GM12878 (cell line): ENCODE measurements at regions not wholly inside any gene's neighbourhood (a gene's known extent, or its start where the extent isn't known, plus 50 kb on each side); places are given as distances from the start of the nearest gene placed in this dataset.

Experiments used
- ATAC-seq: fragments of 200-7000 bp; cut with Tn5 transposase; 3 replicates; pipeline ENCODE4 v1.9.1; 2020; ENCODE audit warnings: mild to moderate bottlenecking, moderate library complexity
- BruUV-seq: library from RNA; stranded (reverse); fragments of 400-500 nt; replicated peaks from 2 replicates; lab custom pipeline; 2021; lab: Mats Ljungman, UMichigan
- CTCF ChIA-PET: fragments of 300-600 bp; sonication (Branson Sonifier 250); formaldehyde crosslinking; extraction: SDS; loops from one replicate; lab custom pipeline; 2021; ENCODE audit warnings: inconsistent platforms; lab: Yijun Ruan, JAX
- POLR2A ChIA-PET: fragments of 350-600 bp; formaldehyde crosslinking; extraction: SDS; loops from one replicate; lab custom pipeline; 2021; ENCODE audit warnings: inconsistent platforms; lab: Charles Lee
- RAD21 ChIA-PET: fragments of 300-600 bp; sonication (Branson Sonifier 250); formaldehyde crosslinking; loops from one replicate; lab custom pipeline; 2023; ENCODE audit warnings: antibody characterized with exemption; ENCODE audit not compliant: unreplicated experiment; lab: Charles Lee
- SMC1A ChIA-PET: fragments of 300-600 bp; sonication (Branson Sonifier 250); formaldehyde crosslinking; loops from one replicate; lab custom pipeline; 2023; ENCODE audit not compliant: unreplicated experiment, uncharacterized antibody; lab: Charles Lee
- DNase-seq: peaks from one replicate; pipeline ENCODE4 v3.0.0-alpha.2; 2011; ENCODE audit warnings: low read depth, low spot score
- FAIRE-seq: peaks from 3 replicates; lab custom pipeline; 2011; peaks lifted over from hg19 to GRCh38; lab: Jason Lieb, UNC
- H2AFZ ChIP-seq: 2 replicates; pipeline ENCODE4 v1.6.0; 2011; ENCODE audit warnings: low read depth, low read length, control low read depth; ENCODE audit not compliant: control insufficient read depth
- H3K27ac ChIP-seq: 2 replicates; pipeline ENCODE4 v1.5.1; 2011; ENCODE audit warnings: control low read depth; ENCODE audit not compliant: control insufficient read depth, insufficient read depth
- H3K27me3 ChIP-seq, 2 experiments: replicated peaks in 1 of 2; 2 replicates each; pipeline versions ENCODE4 v1.6.0 to v1.6.1; 2011; ENCODE audit warnings: low read length in 1 of 2; ENCODE audit not compliant: control insufficient read depth in 2 of 2, insufficient read depth in 2 of 2
- H3K36me3 ChIP-seq, 2 experiments: 2 replicates each; pipeline ENCODE4 v1.5.1; 2011; ENCODE audit warnings: low read length in 1 of 2; ENCODE audit not compliant: control insufficient read depth in 2 of 2, insufficient read depth in 2 of 2
- H3K4me1 ChIP-seq: 2 replicates; pipeline ENCODE4 v1.6.1; 2011; ENCODE audit warnings: mild to moderate bottlenecking, low read length, moderate library complexity, mixed read lengths; ENCODE audit not compliant: control insufficient read depth, insufficient read depth
- H3K4me2 ChIP-seq: 2 replicates; pipeline ENCODE4 v1.6.0; 2011; ENCODE audit warnings: control low read depth; ENCODE audit not compliant: control insufficient read depth, insufficient read depth
- H3K4me3 ChIP-seq: fragments of 200-600 bp; sonication (generic); 2 replicates; pipeline ENCODE4 v1.5.1; 2016
- H3K79me2 ChIP-seq: 2 replicates; pipeline ENCODE4 v1.6.0; 2011; ENCODE audit warnings: low read length; ENCODE audit not compliant: control insufficient read depth, insufficient read depth
- H3K9ac ChIP-seq: 2 replicates; pipeline ENCODE4 v1.8.0; 2011; ENCODE audit warnings: low read length, control low read depth, mixed read lengths; ENCODE audit not compliant: control insufficient read depth, insufficient read depth
- H3K9me3 ChIP-seq: replicated peaks from 3 replicates; pipeline ENCODE4 v1.5.1; 2011; ENCODE audit warnings: mild to moderate bottlenecking, low read length; ENCODE audit not compliant: control insufficient read depth, insufficient read depth
- H4K20me1 ChIP-seq: 2 replicates; pipeline ENCODE4 v1.6.0; 2011; ENCODE audit not compliant: control insufficient read depth, insufficient read depth
- CBX3 ChIP-seq: fragments of 200-600 bp; sonication (generic); IDR thresholded peaks from 2 replicates; pipeline ENCODE4 v1.6.1; 2016; ENCODE audit warnings: low read depth, borderline replicate concordance
- CEBPZ ChIP-seq: fragments of 150-350 bp; IDR thresholded peaks from 2 replicates; pipeline ENCODE4 v1.6.1; 2016; ENCODE audit warnings: low read depth, low read length
- KDM1A ChIP-seq: fragments of 200-600 bp; sonication (generic); IDR thresholded peaks from 2 replicates; pipeline ENCODE4 v1.6.1; 2016; ENCODE audit warnings: borderline replicate concordance
- LARP7 ChIP-seq: fragments of 450-650 bp; IDR thresholded peaks from 2 replicates; pipeline ENCODE4 v1.6.1; 2017; ENCODE audit warnings: mild to moderate bottlenecking
- MXI1 ChIP-seq: fragments of 150-350 bp; IDR thresholded peaks from 2 replicates; pipeline ENCODE4 v1.6.1; 2011; ENCODE audit warnings: low read depth, mild to moderate bottlenecking, inconsistent platforms, low read length, improper control_type of control experiment
- NRF1 ChIP-seq: conservative IDR thresholded peaks from 2 replicates; pipeline ENCODE4 v1.6.1; 2011; ENCODE audit warnings: mild to moderate bottlenecking, low read depth, low read length, improper control_type of control experiment
- SMAD5 ChIP-seq: IDR thresholded peaks from 2 replicates; pipeline ENCODE4 v1.6.1; 2016; ENCODE audit warnings: antibody characterized with exemption, low read depth
- SREBF2 ChIP-seq: IDR thresholded peaks from 2 replicates; pipeline ENCODE4 v1.6.1; 2012; ENCODE audit warnings: mild to moderate bottlenecking, low read length
- YBX1 ChIP-seq: fragments of 450-650 bp; IDR thresholded peaks from 2 replicates; pipeline ENCODE4 v1.6.1; 2016; ENCODE audit warnings: antibody characterized with exemption
- ZNF217 ChIP-seq: fragments of 450-650 bp; IDR thresholded peaks from 2 replicates; pipeline ENCODE4 v1.6.1; 2017; ENCODE audit warnings: antibody characterized with exemption, mild to moderate bottlenecking
- WGBS: methylation state at CpG from one replicate; pipeline ENCODE4 v1.1.6; 2016; ENCODE audit warnings: low lambda C conversion rate; ENCODE audit not compliant: insufficient replicate concordance, insufficient coverage; ENCODE audit errors: missing lambda C conversion rate; 5-methylcytosine and 5-hydroxymethylcytosine counted together
- in situ Hi-C: fragments of 300-500 bp; cut with MboI; formaldehyde crosslinking; loops from 9 replicates; pipeline ENCODE4 v1.14.3; 2018; ENCODE audit warnings: mixed read lengths
- intact Hi-C: fragments of 100-400 bp; cut with micrococcal nuclease; formaldehyde crosslinking; loops from one replicate; pipeline ENCODE4 v1.14.2; 2022; ENCODE audit not compliant: unreplicated experiment
- TF ChIP-seq, protein P1 (sequence below): fragments of 450-650 bp; IDR thresholded peaks from 2 replicates; pipeline ENCODE4 v1.6.1; 2017; ENCODE audit warnings: low read depth, mild to moderate bottlenecking, moderate library complexity
- TF ChIP-seq, protein P2 (sequence below): IDR thresholded peaks from 2 replicates; pipeline ENCODE4 v1.6.1; 2012; ENCODE audit warnings: low read depth, low read length, improper control_type of control experiment

DNA sequence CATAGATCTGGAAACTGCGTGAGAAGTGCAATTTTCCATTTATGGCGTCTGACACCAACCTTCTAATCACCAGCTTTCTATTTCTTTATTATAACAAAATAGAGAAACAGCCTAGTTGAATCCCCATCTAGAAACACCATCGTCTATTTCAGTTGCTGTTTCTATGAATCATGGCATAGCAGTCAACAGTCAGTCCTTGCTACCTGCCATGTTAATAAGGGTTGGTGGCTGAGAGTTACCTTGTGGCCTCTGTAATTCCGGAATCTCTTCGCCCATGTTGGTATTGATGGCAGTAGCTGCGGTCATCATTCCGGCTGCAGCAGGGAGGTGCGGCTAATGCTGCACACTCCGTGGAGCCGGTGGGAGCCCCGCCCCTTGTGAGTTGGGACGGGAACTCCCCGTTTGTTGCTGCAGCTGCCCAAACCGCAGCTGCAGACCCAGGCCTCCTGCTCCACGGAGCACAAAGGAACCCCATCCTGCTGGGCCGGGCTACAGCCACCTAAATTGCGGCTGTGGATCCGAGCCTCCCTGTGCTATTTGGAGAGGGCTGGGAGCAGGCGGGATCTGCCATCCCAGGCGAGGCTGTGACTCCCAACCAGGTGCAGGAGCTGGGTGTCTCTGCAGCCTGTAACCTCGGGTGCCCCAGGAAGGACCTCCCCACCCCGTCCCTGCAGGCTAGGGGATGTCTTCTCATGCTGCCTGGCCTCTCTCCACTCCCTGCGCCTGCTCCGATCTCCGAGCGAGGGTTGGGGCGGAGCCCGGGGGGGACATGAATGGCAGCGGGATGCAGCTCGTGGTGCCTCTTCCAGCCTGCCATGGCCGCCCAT, 115.4 kb upstream of the STK26 start:
- ChIA-PET CTCF (no interaction called here), POLR2A (no interaction called here), RAD21 (no interaction called here), SMC1A (no interaction called here)
- no peaks in the 10 kb centered on the region; a peak in 2 of 4 replicates for H3K27me3 ChIP-seq
- no peaks in the 10 kb centered on the region for H3K4me1 ChIP-seq
- no peak overlapping the region for H3K9ac ChIP-seq
- no TSS peak for BruUV-seq
- FAIRE-seq: no peak
- H3K4me2 ChIP-seq: no peak overlapping the region
- H3K9me3 ChIP-seq: no peaks in the 10 kb centered on the region
- in situ Hi-C loops (no loop called here), intact Hi-C loops (no loop called here)
- no peak overlapping the region for H3K4me3 ChIP-seq
- H2AFZ ChIP-seq: no peak overlapping the region
- ATAC-seq: no peak
- H4K20me1 ChIP-seq: no peaks in the 10 kb centered on the region
- no peaks in the 10 kb centered on the region for H3K79me2 ChIP-seq
- TF ChIP-seq, protein P1, sequence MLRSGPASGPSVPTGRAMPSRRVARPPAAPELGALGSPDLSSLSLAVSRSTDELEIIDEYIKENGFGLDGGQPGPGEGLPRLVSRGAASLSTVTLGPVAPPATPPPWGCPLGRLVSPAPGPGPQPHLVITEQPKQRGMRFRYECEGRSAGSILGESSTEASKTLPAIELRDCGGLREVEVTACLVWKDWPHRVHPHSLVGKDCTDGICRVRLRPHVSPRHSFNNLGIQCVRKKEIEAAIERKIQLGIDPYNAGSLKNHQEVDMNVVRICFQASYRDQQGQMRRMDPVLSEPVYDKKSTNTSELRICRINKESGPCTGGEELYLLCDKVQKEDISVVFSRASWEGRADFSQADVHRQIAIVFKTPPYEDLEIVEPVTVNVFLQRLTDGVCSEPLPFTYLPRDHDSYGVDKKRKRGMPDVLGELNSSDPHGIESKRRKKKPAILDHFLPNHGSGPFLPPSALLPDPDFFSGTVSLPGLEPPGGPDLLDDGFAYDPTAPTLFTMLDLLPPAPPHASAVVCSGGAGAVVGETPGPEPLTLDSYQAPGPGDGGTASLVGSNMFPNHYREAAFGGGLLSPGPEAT: no peak
- TF ChIP-seq ZNF217: no peak
- TF ChIP-seq, protein P2, sequence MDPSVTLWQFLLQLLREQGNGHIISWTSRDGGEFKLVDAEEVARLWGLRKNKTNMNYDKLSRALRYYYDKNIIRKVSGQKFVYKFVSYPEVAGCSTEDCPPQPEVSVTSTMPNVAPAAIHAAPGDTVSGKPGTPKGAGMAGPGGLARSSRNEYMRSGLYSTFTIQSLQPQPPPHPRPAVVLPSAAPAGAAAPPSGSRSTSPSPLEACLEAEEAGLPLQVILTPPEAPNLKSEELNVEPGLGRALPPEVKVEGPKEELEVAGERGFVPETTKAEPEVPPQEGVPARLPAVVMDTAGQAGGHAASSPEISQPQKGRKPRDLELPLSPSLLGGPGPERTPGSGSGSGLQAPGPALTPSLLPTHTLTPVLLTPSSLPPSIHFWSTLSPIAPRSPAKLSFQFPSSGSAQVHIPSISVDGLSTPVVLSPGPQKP: no peak
- H3K27ac ChIP-seq: no peak overlapping the region
- H3K36me3 ChIP-seq: no peaks in the 10 kb centered on the region
- WGBS: 48% methylated on average over 31 of the region's 31 CpGs
- DNase-seq: no peak

DNA sequence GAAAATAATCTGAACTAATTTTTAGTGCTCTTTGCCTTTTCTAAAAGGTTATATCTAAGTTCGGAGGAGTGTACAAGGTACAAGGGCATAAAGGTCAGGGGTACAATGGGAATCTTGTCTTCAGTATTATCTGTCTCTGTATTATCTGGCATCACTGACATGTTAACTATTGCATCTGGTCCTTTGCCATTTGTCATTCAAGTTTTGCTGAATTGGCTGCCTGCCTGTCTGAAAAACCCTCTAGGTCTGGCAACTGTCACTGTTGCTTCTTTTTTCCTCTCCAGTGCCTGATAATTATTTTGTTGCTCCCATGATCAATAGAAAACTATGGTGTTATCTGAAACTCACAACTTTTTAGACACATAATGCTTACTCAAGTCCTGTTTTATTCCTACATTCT, 112.5 kb upstream of the STK26 start:
- Histone ChIP-seq H4K20me1 (no peaks in the 10 kb centered on the region), H3K27me3 (no peaks in the 10 kb centered on the region; a peak in 2 of 4 replicates), H3K36me3 (no peaks in the 10 kb centered on the region), H2AFZ (no peak overlapping the region), H3K4me1 (no peaks in the 10 kb centered on the region), H3K79me2 (no peaks in the 10 kb centered on the region), H3K9me3 (no peaks in the 10 kb centered on the region)
- FAIRE-seq (no peak), ATAC-seq (no peak)
- POLR2A ChIA-PET: no interaction called here
- SMC1A ChIA-PET: no interaction called here
- no peak for TF ChIP-seq SMAD5
- no peak for TF ChIP-seq CBX3
- TF ChIP-seq LARP7: no peak
- no peak for TF ChIP-seq NRF1
- TF ChIP-seq YBX1: no peak
- TF ChIP-seq CEBPZ: no peak
- no peak for TF ChIP-seq MXI1
- TF ChIP-seq KDM1A: no peak
- TF ChIP-seq SREBF2: no peak
- TF ChIP-seq, all 136 proteins: peak for 0
- Histone ChIP-seq H3K9ac (no peak overlapping the region), H3K4me3 (no peak overlapping the region), H3K4me2 (no peak overlapping the region), H3K27ac (no peak overlapping the region)
- DNase-seq: no peak
- 20% methylated on average over 1 of the region's 1 CpG for WGBS
- in situ Hi-C loops: no loop called here
- BruUV-seq: no TSS peak
- ChIA-PET CTCF (no interaction called here), RAD21 (no interaction called here)
- intact Hi-C loops: no loop called here
